ENCODE measurements at regions not wholly inside any gene's neighbourhood (a gene's known extent, or its start where the extent isn't known, plus 50 kb on each side); places are given as distances from the start of the nearest gene placed in this dataset.

- H3K27me3 ChIP-seq (replicated peaks in 1 of 4; ENCODE audit: control insufficient read depth in 3 of 4, extremely low read depth in 1 of 4, insufficient read depth in 3 of 4, low read length in 3 of 4) = no peaks in the 10 kb centered on the region
- no peaks in the 10 kb centered on the region for H3K9me3 ChIP-seq (ENCODE audit: insufficient read depth in 2 of 2, low read depth in 1 of 2, low read length in 1 of 2)
- 92% methylated on average over 5 of the region's 5 CpGs; no CpG with 5 or more reads in 1 of the 2 experiments for WGBS, 2 experiments (ENCODE audit: extremely low coverage in 1 of 2, insufficient coverage in 1 of 2, insufficient read length in 1 of 2, insufficient replicate concordance in 2 of 2, low coverage in 1 of 2, low lambda C conversion rate in 2 of 2, missing lambda C conversion rate in 1 of 2)
- H3K14ac ChIP-seq (ENCODE audit: insufficient read length) = no peak overlapping the region
- no peak overlapping the region for H2AK5ac ChIP-seq (ENCODE audit: low read depth, low read length)
- no peak overlapping the region for H3K23ac ChIP-seq (ENCODE audit: insufficient read length)
- no peak overlapping the region for H4K8ac ChIP-seq (ENCODE audit: extremely low read depth, insufficient read depth, low read length)
- POLR2A ChIA-PET (ENCODE audit: partially characterized antibody) = interaction anchor here (1.7 kb wide), 1 partner anchor 236 kb away, joined by 6 read pairs; the partner anchor contains the start of gene FAM98B
- DNase-seq (ENCODE audit: low read depth in 1 of 2, low spot score in 2 of 2) (no peak), FAIRE-seq (no peak)
- no peak overlapping the region for H2AFZ ChIP-seq (ENCODE audit: low read length)
- H3K4me2 ChIP-seq (ENCODE audit: insufficient read depth in 1 of 2, low read depth in 2 of 2, low read length in 2 of 2) = no peak overlapping the region
- no peak overlapping the region for H2BK120ac ChIP-seq (replicated peaks; ENCODE audit: low read depth, low read length)
- H4K91ac ChIP-seq (replicated peaks; ENCODE audit: insufficient read length, low read length) = no peak overlapping the region
- H3K27ac ChIP-seq (ENCODE audit: low read depth, low read length) = no peak overlapping the region
- no peaks in the 10 kb centered on the region for H3K23me2 ChIP-seq (ENCODE audit: low read depth, low read length)
- H3K36me3 ChIP-seq (ENCODE audit: control insufficient read depth in 2 of 4, insufficient read depth in 4 of 4, low read length in 3 of 4) = no peaks in the 10 kb centered on the region
- H4K5ac ChIP-seq (ENCODE audit: insufficient read length, low read depth, low read length) = no peak overlapping the region
- no peak overlapping the region for H3K4ac ChIP-seq (replicated peaks; ENCODE audit: insufficient read length, low read depth, low read length)
- TF ChIP-seq FOSL1 (IDR thresholded peaks at IDR 0.05; ENCODE audit: insufficient read depth, low read depth, low read length) = no peak
- TF ChIP-seq TCF12 (IDR thresholded peaks at IDR 0.05; ENCODE audit: low read depth, low read length) = no peak
- no peak for TF ChIP-seq POLR2A (IDR thresholded peaks at IDR 0.05; ENCODE audit: control extremely low read depth in 1 of 2, low read depth in 2 of 2, low read length in 2 of 2)
- H4K20me1 ChIP-seq (replicated peaks in 1 of 2; ENCODE audit: control insufficient read depth in 1 of 2, insufficient read depth in 2 of 2, low read length in 2 of 2) = no peaks in the 10 kb centered on the region
- no peak overlapping the region for H3K18ac ChIP-seq (ENCODE audit: extremely low read depth, low read length)
- no peak overlapping the region for H2BK20ac ChIP-seq (ENCODE audit: low read length)
- H3K56ac ChIP-seq (replicated peaks; ENCODE audit: insufficient read length, low read depth, low read length) = no peak overlapping the region
- no peaks in the 10 kb centered on the region for H3K79me2 ChIP-seq (ENCODE audit: control insufficient read depth in 1 of 2, insufficient read depth in 2 of 2, low read length in 2 of 2)
- H2BK15ac ChIP-seq (ENCODE audit: low read length) = no peak overlapping the region
- peaks cover 0 to 4% (median 0%) of the 10 kb centered on the region in 4 experiments; a peak in 1 of 7 replicates for H3K4me1 ChIP-seq (replicated peaks in 1 of 4; ENCODE audit: control insufficient read depth in 3 of 4, insufficient read depth in 4 of 4, low read length in 3 of 4)
- no peak overlapping the region for H2BK5ac ChIP-seq (ENCODE audit: low read depth, low read length)
- no peak overlapping the region for H2BK12ac ChIP-seq (ENCODE audit: low read depth, low read length)
- no peak overlapping the region for H3K9ac ChIP-seq (replicated peaks in 1 of 4; ENCODE audit: extremely low read depth in 1 of 4, low read depth in 3 of 4, low read length in 3 of 4)
- CTCF ChIA-PET (ENCODE audit: partially characterized antibody) = interaction anchor here (0.6 to 7.4 kb wide), 42 partner anchors 10 to 696 kb away, joined by 3 to 72 read pairs (median 4); partner anchors contain the start of genes FAM98B and RASGRP1
- H3K79me1 ChIP-seq (ENCODE audit: low read depth, low read length) = no peaks in the 10 kb centered on the region
- no peak overlapping the region for H3K4me3 ChIP-seq (ENCODE audit: extremely low read depth in 1 of 4, insufficient read depth in 2 of 4, low read depth in 3 of 4, low read length in 4 of 4)
Measured at GRCh38 chr15:38690216-38690615, 125.6 kb upstream of the RASGRP1 start.
